ENCODE measurements at regions not wholly inside any gene's neighbourhood (a gene's known extent, or its start where the extent isn't known, plus 50 kb on each side); places are given as distances from the start of the nearest gene placed in this dataset.

GRCh38 chr2:228334180-228334579, 152.7 kb upstream of the SPHKAP start:
- TF ChIP-seq EZH2phosphoT487 (conservative IDR thresholded peaks at IDR 0.05; ENCODE audit: low read length) (no peak), CTCF (IDR thresholded peaks at IDR 0.05; ENCODE audit: insufficient read depth, low read length, poor library complexity, severe bottlenecking) (no peak)
- Histone ChIP-seq H3K4me2 (ENCODE audit: low read depth, low read length, poor library complexity, severe bottlenecking) (no peak overlapping the region), H3K4me3 (ENCODE audit: insufficient read depth, low read length, poor library complexity, severe bottlenecking) (no peak overlapping the region)

GRCh38 chr2:228329282-228329681, 147.8 kb upstream of the SPHKAP start:
- no peaks in the 10 kb centered on the region for H3K9me2 ChIP-seq (replicated peaks; ENCODE audit: insufficient read depth, low read length)

More at GRCh38 chr2:228334180-228334579, 152.7 kb upstream of the SPHKAP start:
- Histone ChIP-seq H3K9me3 (ENCODE audit: insufficient read depth, low read length) (no peaks in the 10 kb centered on the region), H3K27ac (ENCODE audit: low read depth, low read length) (no peak overlapping the region), H3K9ac (ENCODE audit: low read length) (no peak overlapping the region), H3F3A (ENCODE audit: insufficient read depth) (no peaks in the 10 kb centered on the region), H3K36me3 (ENCODE audit: low read length) (no peaks in the 10 kb centered on the region), H3K9me2 (replicated peaks; ENCODE audit: insufficient read depth, low read length) (no peaks in the 10 kb centered on the region), H4K20me1 (ENCODE audit: low read depth, low read length) (no peaks in the 10 kb centered on the region), H2AFZ (ENCODE audit: low read depth, low read length, severe bottlenecking) (no peak overlapping the region), H3K79me2 (ENCODE audit: insufficient read depth, low read length) (no peaks in the 10 kb centered on the region), H3K27me3 (ENCODE audit: low read length) (no peaks in the 10 kb centered on the region)

DNA sequence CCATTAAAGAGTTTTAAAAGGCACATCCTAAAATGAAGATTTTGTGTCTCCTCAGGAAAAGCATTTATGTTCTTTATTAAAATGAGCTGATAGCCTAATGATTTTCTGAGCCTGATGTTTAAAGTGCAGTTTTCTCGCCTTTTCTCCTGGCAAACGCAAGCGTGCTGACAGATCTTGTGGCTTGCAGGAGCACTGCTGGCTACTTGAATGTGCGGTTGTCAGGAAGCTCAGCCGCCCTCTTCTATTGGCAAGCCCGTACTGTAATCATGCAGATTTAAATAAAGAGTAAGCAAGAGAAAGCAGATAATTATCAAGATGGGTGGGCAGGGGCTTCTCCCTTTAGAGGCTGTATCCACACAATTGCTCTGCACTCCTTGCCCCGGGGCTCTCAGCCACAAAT, 139.5 kb upstream of the SPHKAP start:
- H3K79me2 ChIP-seq (ENCODE audit: insufficient read depth, low read length), result no peaks in the 10 kb centered on the region
- no peaks in the 10 kb centered on the region for H3K9me3 ChIP-seq (ENCODE audit: insufficient read depth, low read length)
- no peaks in the 10 kb centered on the region for H3K36me3 ChIP-seq (ENCODE audit: low read length)
- TF ChIP-seq CTCF (IDR thresholded peaks at IDR 0.05; ENCODE audit: insufficient read depth, low read length, poor library complexity, severe bottlenecking), result no peak
- TF ChIP-seq EZH2phosphoT487 (conservative IDR thresholded peaks at IDR 0.05; ENCODE audit: low read length), result no peak
- H3K27ac ChIP-seq (ENCODE audit: low read depth, low read length), result no peak overlapping the region
- no peaks in the 10 kb centered on the region for H3F3A ChIP-seq (ENCODE audit: insufficient read depth)
- no peak overlapping the region for H2AFZ ChIP-seq (ENCODE audit: low read depth, low read length, severe bottlenecking)
- H3K9ac ChIP-seq (ENCODE audit: low read length), result no peak overlapping the region
- H3K4me3 ChIP-seq (ENCODE audit: insufficient read depth, low read length, poor library complexity, severe bottlenecking), result no peak overlapping the region
- H4K20me1 ChIP-seq (ENCODE audit: low read depth, low read length), result no peaks in the 10 kb centered on the region
- H3K9me2 ChIP-seq (replicated peaks; ENCODE audit: insufficient read depth, low read length), result no peaks in the 10 kb centered on the region
- H3K4me2 ChIP-seq (ENCODE audit: low read depth, low read length, poor library complexity, severe bottlenecking), result no peak overlapping the region
- no peaks in the 10 kb centered on the region for H3K27me3 ChIP-seq (ENCODE audit: low read length)

More at GRCh38 chr2:228329282-228329681, 147.8 kb upstream of the SPHKAP start:
- H3K9ac ChIP-seq (ENCODE audit: low read length), result no peak overlapping the region
- no peaks in the 10 kb centered on the region for H3F3A ChIP-seq (ENCODE audit: insufficient read depth)
- no peak overlapping the region for H3K27ac ChIP-seq (ENCODE audit: low read depth, low read length)
- no peaks in the 10 kb centered on the region for H3K9me3 ChIP-seq (ENCODE audit: insufficient read depth, low read length)
- H3K4me3 ChIP-seq (ENCODE audit: insufficient read depth, low read length, poor library complexity, severe bottlenecking), result no peak overlapping the region
- H3K36me3 ChIP-seq (ENCODE audit: low read length), result no peaks in the 10 kb centered on the region
- H3K79me2 ChIP-seq (ENCODE audit: insufficient read depth, low read length), result no peaks in the 10 kb centered on the region
- H3K27me3 ChIP-seq (ENCODE audit: low read length), result no peaks in the 10 kb centered on the region
- H3K4me2 ChIP-seq (ENCODE audit: low read depth, low read length, poor library complexity, severe bottlenecking), result no peak overlapping the region
- no peaks in the 10 kb centered on the region for H4K20me1 ChIP-seq (ENCODE audit: low read depth, low read length)
- no peak overlapping the region for H2AFZ ChIP-seq (ENCODE audit: low read depth, low read length, severe bottlenecking)
- no peak for TF ChIP-seq EZH2phosphoT487 (conservative IDR thresholded peaks at IDR 0.05; ENCODE audit: low read length)
- no peak for TF ChIP-seq CTCF (IDR thresholded peaks at IDR 0.05; ENCODE audit: insufficient read depth, low read length, poor library complexity, severe bottlenecking)
